C4-2B (cell line): ENCODE measurements at regions not wholly inside any gene's neighbourhood (a gene's known extent, or its start where the extent isn't known, plus 50 kb on each side); places are given as distances from the start of the nearest gene placed in this dataset.

Experiments
- CTCF ChIP-seq: fragments of 450-650 bp; conservative IDR thresholded peaks from 2 replicates; pipeline ENCODE4 v1.5.1; 2017; ENCODE audit warnings: mild to moderate bottlenecking
- ZFX ChIP-seq: fragments of 450-650 bp; IDR thresholded peaks from 2 replicates; pipeline ENCODE4 v1.6.1; 2017

GRCh38 chr10:7006566-7006965 is 404.3 kb downstream of the SFMBT2 start:
- TF ChIP-seq CTCF = no peak
- TF ChIP-seq ZFX = no peak
